H9 (cell line): ENCODE measurements at regions not wholly inside any gene's neighbourhood (a gene's known extent, or its start where the extent isn't known, plus 50 kb on each side); places are given as distances from the start of the nearest gene placed in this dataset.

Experiments
- DNase-seq: peaks from one replicate; pipeline ENCODE4 v3.0.0-alpha.2; 2017
- H2AFZ ChIP-seq: one replicate; pipeline ENCODE4 v1.6.1; 2013; ENCODE audit warnings: mild to moderate bottlenecking, low read length, control low read depth, moderate library complexity
- H2AK5ac ChIP-seq: 2 replicates; pipeline ENCODE4 v1.6.1; 2013; ENCODE audit warnings: low read length, control low read depth, mixed read lengths; ENCODE audit not compliant: insufficient read length
- H2BK120ac ChIP-seq: one replicate; pipeline ENCODE4 v1.6.1; 2013; ENCODE audit warnings: low read depth, mild to moderate bottlenecking, low read length, control low read depth, inconsistent platforms; ENCODE audit not compliant: poor library complexity, severe bottlenecking
- H2BK12ac ChIP-seq: 2 replicates; pipeline ENCODE4 v1.6.1; 2013; ENCODE audit warnings: low read length, control low read depth, mixed read lengths, low read depth; ENCODE audit not compliant: insufficient read length
- H2BK15ac ChIP-seq: 2 replicates; pipeline ENCODE4 v1.6.1; 2013; ENCODE audit warnings: low read depth, low read length, control low read depth
- H2BK20ac ChIP-seq: one replicate; pipeline ENCODE4 v1.6.1; 2013; ENCODE audit warnings: low read depth, mild to moderate bottlenecking, low read length, control low read depth, inconsistent platforms; ENCODE audit not compliant: poor library complexity, severe bottlenecking
- H2BK5ac ChIP-seq: 2 replicates; pipeline ENCODE4 v1.6.1; 2013; ENCODE audit warnings: low read length, control low read depth, mixed read lengths; ENCODE audit not compliant: insufficient read length
- H3K14ac ChIP-seq: 2 replicates; pipeline ENCODE4 v1.6.1; 2013; ENCODE audit warnings: low read length, control low read depth; ENCODE audit not compliant: insufficient read depth
- H3K18ac ChIP-seq: 2 replicates; pipeline ENCODE4 v1.6.1; 2013; ENCODE audit warnings: low read depth, mild to moderate bottlenecking, mixed read lengths, low read length, control low read depth; ENCODE audit not compliant: insufficient read length
- H3K23ac ChIP-seq: 2 replicates; pipeline ENCODE4 v1.6.1; 2013; ENCODE audit warnings: low read length, control low read depth, mixed read lengths, low read depth; ENCODE audit not compliant: insufficient read length
- H3K23me2 ChIP-seq: 2 replicates; pipeline ENCODE4 v1.6.1; 2013; ENCODE audit warnings: low read depth, mild to moderate bottlenecking, mixed read lengths, low read length, control low read depth; ENCODE audit not compliant: insufficient read length, poor library complexity, severe bottlenecking
- H3K27ac ChIP-seq: 2 replicates; pipeline ENCODE4 v1.5.1; 2013; ENCODE audit warnings: low read length, control low read depth, mixed read lengths, low read depth; ENCODE audit not compliant: insufficient read length
- H3K27me3 ChIP-seq: 2 replicates; pipeline ENCODE4 v1.6.1; 2013; ENCODE audit warnings: low read length, control low read depth, inconsistent platforms; ENCODE audit not compliant: insufficient read depth
- H3K4ac ChIP-seq: 2 replicates; pipeline ENCODE4 v1.6.1; 2013; ENCODE audit warnings: low read depth, mild to moderate bottlenecking, control low read depth, inconsistent platforms, low read length, moderate library complexity
- H3K4me1 ChIP-seq: 2 replicates; pipeline ENCODE4 v1.6.1; 2013; ENCODE audit warnings: low read length, control low read depth, inconsistent platforms; ENCODE audit not compliant: insufficient read depth
- H3K4me2 ChIP-seq: 2 replicates; pipeline ENCODE4 v1.6.1; 2013; ENCODE audit warnings: low read length, control low read depth, mixed read lengths; ENCODE audit not compliant: insufficient read length, insufficient read depth
- H3K56ac ChIP-seq: 2 replicates; pipeline ENCODE4 v1.6.1; 2013; ENCODE audit warnings: low read depth, mild to moderate bottlenecking, mixed read lengths, low read length, control low read depth; ENCODE audit not compliant: insufficient read length
- H3K79me1 ChIP-seq: 2 replicates; pipeline ENCODE4 v1.6.1; 2013; ENCODE audit warnings: low read depth, mild to moderate bottlenecking, moderate library complexity, low read length, control low read depth, inconsistent platforms; ENCODE audit not compliant: insufficient read depth, poor library complexity, severe bottlenecking
- H3K79me2 ChIP-seq: 2 replicates; pipeline ENCODE4 v1.6.1; 2013; ENCODE audit warnings: low read length, control low read depth, inconsistent platforms; ENCODE audit not compliant: insufficient read depth
- H3K9ac ChIP-seq: 2 replicates; pipeline ENCODE4 v1.6.1; 2013; ENCODE audit warnings: low read length, control low read depth, mixed read lengths; ENCODE audit not compliant: insufficient read length; ENCODE audit errors: extremely low read depth
- H3K9me3 ChIP-seq: one replicate; pipeline ENCODE4 v1.6.1; 2013; ENCODE audit warnings: low read depth, low read length, inconsistent platforms; ENCODE audit not compliant: control insufficient read depth
- H3T11ph ChIP-seq: one replicate; pipeline ENCODE4 v1.6.1; 2013; ENCODE audit warnings: mild to moderate bottlenecking, low read length, control low read depth, inconsistent platforms
- H4K20me1 ChIP-seq: one replicate; pipeline ENCODE4 v1.6.1; 2013; ENCODE audit not compliant: control insufficient read depth, insufficient read length, insufficient read depth
- H4K5ac ChIP-seq: 2 replicates; pipeline ENCODE4 v1.6.1; 2013; ENCODE audit warnings: low read depth, mild to moderate bottlenecking, mixed read lengths, low read length, control low read depth; ENCODE audit not compliant: insufficient read length
- H4K8ac ChIP-seq: replicated peaks from 2 replicates; pipeline ENCODE4 v1.6.1; 2013; ENCODE audit warnings: low read length, control low read depth, mixed read lengths, low read depth; ENCODE audit not compliant: insufficient read length
- H4K91ac ChIP-seq: 2 replicates; pipeline ENCODE4 v1.6.1; 2013; ENCODE audit warnings: low read depth, mild to moderate bottlenecking, moderate library complexity, mixed read lengths, low read length, control low read depth; ENCODE audit not compliant: insufficient read length
- H3K27ac Mint-ChIP-seq, 3 experiments: 2 replicates in 2 of 3; 3 replicates in 1 of 3; pipeline ENCODE4 v1.8.0; 2020 to 2021; ENCODE audit warnings: mixed read lengths in 3 of 3, mild to moderate bottlenecking in 1 of 3, moderate library complexity in 1 of 3
- H3K27me3 Mint-ChIP-seq: 2 replicates; pipeline ENCODE4 v1.8.0; 2021; ENCODE audit warnings: low read depth, mild to moderate bottlenecking, moderate library complexity, mixed read lengths
- H3K36me3 Mint-ChIP-seq, 3 experiments: 2 replicates in 2 of 3; 3 replicates in 1 of 3; pipeline ENCODE4 v1.8.0; 2020 to 2021; ENCODE audit warnings: low read depth in 3 of 3, mixed read lengths in 3 of 3; ENCODE audit not compliant: insufficient read depth in 1 of 3
- H3K4me1 Mint-ChIP-seq, 2 experiments: 2 replicates each; pipeline ENCODE4 v1.8.0; 2020; ENCODE audit warnings: mixed read lengths in 2 of 2
- H3K4me3 Mint-ChIP-seq, 2 experiments: 2 replicates in 1 of 2; 3 replicates in 1 of 2; pipeline ENCODE4 v1.8.0; 2020 to 2021; ENCODE audit warnings: mild to moderate bottlenecking in 2 of 2, mixed read lengths in 2 of 2, moderate library complexity in 1 of 2
- H3K9me3 Mint-ChIP-seq, 2 experiments: 2 replicates in 1 of 2; 3 replicates in 1 of 2; pipeline ENCODE4 v1.8.0; 2020; ENCODE audit warnings: mild to moderate bottlenecking in 2 of 2, mixed read lengths in 2 of 2, moderate library complexity in 1 of 2
- WGBS: extraction: QIAGEN DNeasy Blood & Tissue Kit; methylation state at CpG from one replicate; pipeline ENCODE4 v1.1.7; 2013; ENCODE audit warnings: missing lambda C conversion rate, low lambda C conversion rate, mixed read lengths; ENCODE audit not compliant: insufficient read length; ENCODE audit errors: extremely low coverage; 5-methylcytosine and 5-hydroxymethylcytosine counted together
- TF ChIP-seq, protein P1 (sequence below): fragments of 200-600 bp; sonication (generic); conservative IDR thresholded peaks from 3 replicates; pipeline ENCODE4 v1.8.0; 2021; ENCODE audit warnings: antibody characterized with exemption, mild to moderate bottlenecking

DNA sequence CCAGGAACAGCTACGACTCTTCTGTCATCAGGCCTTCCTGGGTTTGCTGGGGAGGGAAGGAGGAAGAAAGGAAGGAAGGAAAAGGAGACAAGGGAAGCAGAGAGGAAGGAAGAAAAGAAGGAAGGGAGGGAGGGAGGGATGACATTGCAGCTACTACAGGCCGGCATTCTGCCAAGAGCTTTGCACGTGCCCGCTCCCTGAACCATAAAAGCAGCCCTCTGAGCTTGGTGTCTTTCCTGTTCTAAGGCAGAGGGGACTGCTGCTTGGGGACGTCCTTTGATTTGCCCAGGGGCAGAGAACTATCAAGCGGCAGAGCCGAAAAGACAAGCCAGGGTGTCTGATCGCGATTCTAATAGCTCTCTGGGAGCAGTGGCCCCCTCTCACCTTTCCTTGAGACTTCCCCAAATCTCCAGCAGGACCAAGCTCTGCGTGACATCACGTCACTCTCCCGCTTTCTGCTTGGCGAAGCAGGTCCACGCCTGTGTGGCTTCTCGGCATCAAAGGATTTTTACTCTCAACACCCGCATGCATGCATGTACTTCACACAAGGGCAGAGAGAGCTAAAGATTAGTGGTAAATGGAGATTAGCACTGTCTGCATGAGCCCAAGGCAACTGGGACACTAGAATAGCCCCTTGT lies 167.8 kb upstream of the AUTS2 start:
- TF ChIP-seq, protein P1, sequence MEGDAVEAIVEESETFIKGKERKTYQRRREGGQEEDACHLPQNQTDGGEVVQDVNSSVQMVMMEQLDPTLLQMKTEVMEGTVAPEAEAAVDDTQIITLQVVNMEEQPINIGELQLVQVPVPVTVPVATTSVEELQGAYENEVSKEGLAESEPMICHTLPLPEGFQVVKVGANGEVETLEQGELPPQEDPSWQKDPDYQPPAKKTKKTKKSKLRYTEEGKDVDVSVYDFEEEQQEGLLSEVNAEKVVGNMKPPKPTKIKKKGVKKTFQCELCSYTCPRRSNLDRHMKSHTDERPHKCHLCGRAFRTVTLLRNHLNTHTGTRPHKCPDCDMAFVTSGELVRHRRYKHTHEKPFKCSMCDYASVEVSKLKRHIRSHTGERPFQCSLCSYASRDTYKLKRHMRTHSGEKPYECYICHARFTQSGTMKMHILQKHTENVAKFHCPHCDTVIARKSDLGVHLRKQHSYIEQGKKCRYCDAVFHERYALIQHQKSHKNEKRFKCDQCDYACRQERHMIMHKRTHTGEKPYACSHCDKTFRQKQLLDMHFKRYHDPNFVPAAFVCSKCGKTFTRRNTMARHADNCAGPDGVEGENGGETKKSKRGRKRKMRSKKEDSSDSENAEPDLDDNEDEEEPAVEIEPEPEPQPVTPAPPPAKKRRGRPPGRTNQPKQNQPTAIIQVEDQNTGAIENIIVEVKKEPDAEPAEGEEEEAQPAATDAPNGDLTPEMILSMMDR, result no peak
- Histone ChIP-seq H3K23me2 (no peaks in the 10 kb centered on the region), H3K4me1 (no peaks in the 10 kb centered on the region; the same call in 1 of the 2 replicates), H3K27ac (no peak overlapping the region), H2AK5ac (no peak overlapping the region), H3K79me1 (no peaks in the 10 kb centered on the region), H3K18ac (no peak overlapping the region), H3K79me2 (no peaks in the 10 kb centered on the region), H2BK12ac (no peak overlapping the region), H3K14ac (0 out of 2 replicates have a peak overlapping the region, but pooled peaks have one; percentile 21), H3K27me3 (no peaks in the 10 kb centered on the region), H2BK5ac (no peak overlapping the region), H4K91ac (no peak overlapping the region), H3K9ac (no peak overlapping the region), H2BK15ac (no peak overlapping the region), H2BK120ac (no peak overlapping the region), H4K8ac (no peak overlapping the region), H4K5ac (no peak overlapping the region), H3T11ph (no peak overlapping the region), H3K56ac (no peak overlapping the region), H2BK20ac (no peak overlapping the region), H3K9me3 (no peaks in the 10 kb centered on the region), H3K4me2 (no peak overlapping the region), H2AFZ (no peak overlapping the region), H3K4ac (no peak overlapping the region), H3K23ac (no peak overlapping the region), H4K20me1 (no peaks in the 10 kb centered on the region)
- Mint-ChIP-seq H3K9me3 (peaks cover 2% of the 10 kb centered on the region in 2 experiments; a peak in 4 of 5 replicates), H3K27me3 (peaks cover 45% of the 10 kb centered on the region), H3K27ac (peak overlapping the region in 1 of 3 experiments; percentile 82; a peak in 1 of 7 replicates), H3K4me3 (peak overlapping the region in 1 of 2 experiments; percentile 27; a peak in 1 of 5 replicates), H3K4me1 (peaks cover 14 to 15% of the 10 kb centered on the region in 2 experiments), H3K36me3 (no peaks in the 10 kb centered on the region)
- DNase-seq, result peak; percentile 29
- WGBS, result no CpG with 5 or more reads among the region's 16 CpGs
